H7 (cell line): ENCODE measurements at regions not wholly inside any gene's neighbourhood (a gene's known extent, or its start where the extent isn't known, plus 50 kb on each side); places are given as distances from the start of the nearest gene placed in this dataset.

Experiments
- DNase-seq: peaks from one replicate; pipeline ENCODE4 v3.0.0; 2012
- H3K27me3 ChIP-seq: 2 replicates; pipeline ENCODE4 v1.6.0; 2011; ENCODE audit warnings: mild to moderate bottlenecking, low read length; ENCODE audit not compliant: control insufficient read depth, insufficient read depth
- H3K36me3 ChIP-seq: replicated peaks from 2 replicates; pipeline ENCODE4 v1.5.1; 2011; ENCODE audit warnings: low read length; ENCODE audit not compliant: control insufficient read depth, insufficient read depth
- H3K4me3 ChIP-seq: 2 replicates; pipeline ENCODE4 v1.5.1; 2011; ENCODE audit warnings: low read depth, mild to moderate bottlenecking, control low read depth, low read length, moderate library complexity; ENCODE audit not compliant: insufficient read depth

DNA sequence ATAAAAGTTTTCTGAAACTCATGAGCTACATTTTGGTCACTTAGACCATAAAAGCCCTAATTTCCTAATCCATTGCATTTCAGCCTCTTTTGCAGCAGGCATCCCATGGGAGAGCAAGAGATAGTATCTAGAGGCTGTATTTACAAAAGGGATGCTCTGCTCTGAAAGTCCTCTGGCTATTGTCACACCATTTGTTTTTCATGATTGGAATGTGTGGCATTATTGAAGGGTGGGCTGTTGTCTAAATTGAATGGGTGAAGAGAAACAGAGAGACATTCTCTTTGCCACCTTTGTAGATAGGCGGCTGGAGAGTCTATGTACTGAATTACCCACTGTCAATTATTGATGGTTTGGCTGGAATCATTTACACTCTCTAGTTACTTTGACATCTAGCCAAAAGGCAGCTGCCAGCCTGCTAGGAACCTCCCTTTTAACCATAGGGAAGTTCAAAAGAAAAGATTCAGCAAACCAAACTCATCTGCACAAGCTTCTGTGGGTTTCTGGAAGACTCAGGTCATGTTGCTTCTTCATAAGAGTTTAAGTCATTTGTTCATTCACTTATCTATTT, 89.8 kb upstream of the RARB start:
- Histone ChIP-seq H3K27me3 (no peaks in the 10 kb centered on the region), H3K4me3 (no peak overlapping the region), H3K36me3 (no peaks in the 10 kb centered on the region)
- DNase-seq, result no peak

DNA sequence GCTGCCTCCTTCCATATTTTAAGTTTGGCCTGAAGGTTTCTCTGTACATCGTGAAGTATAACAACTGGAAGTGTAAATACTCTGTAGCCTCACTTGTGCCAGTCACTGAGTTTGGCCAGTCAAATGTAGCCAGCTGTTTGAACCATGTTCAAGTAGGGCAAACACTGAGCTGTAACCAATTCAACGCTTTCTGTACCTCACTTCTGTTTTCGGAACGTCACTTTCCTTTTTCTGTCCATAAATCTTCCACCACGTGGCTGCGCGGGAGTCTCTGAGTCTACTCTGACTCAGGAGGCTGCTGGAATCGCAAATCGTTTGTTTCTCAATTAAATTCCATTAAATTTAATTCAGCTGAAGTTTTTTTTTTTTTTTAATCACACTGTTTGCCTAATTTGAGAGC, 88.8 kb upstream of the RARB start:
- Histone ChIP-seq H3K36me3 (no peaks in the 10 kb centered on the region), H3K4me3 (no peak overlapping the region), H3K27me3 (no peaks in the 10 kb centered on the region)
- no peak for DNase-seq

DNA sequence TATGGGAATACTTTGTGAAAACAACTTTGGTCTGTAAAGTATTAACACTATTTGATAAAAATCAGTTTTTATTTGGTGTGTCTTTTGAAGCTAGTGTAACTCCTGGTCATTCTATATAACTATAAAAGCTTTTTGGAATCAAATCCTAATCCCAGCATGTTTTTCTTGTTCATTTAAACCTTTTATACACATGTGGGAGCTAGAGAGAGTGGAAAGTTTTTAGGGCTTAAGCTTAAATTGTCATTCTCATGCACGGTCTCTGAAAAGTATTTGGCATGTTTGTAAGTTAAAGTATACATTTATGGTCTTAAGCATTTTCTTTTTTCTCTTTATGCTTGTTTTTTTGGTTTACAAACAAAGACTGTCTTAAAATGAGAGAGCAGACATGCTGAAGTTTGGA, 83.4 kb upstream of the RARB start:
- no peaks in the 10 kb centered on the region for H3K27me3 ChIP-seq
- H3K36me3 ChIP-seq, result no peaks in the 10 kb centered on the region
- DNase-seq, result no peak
- no peak overlapping the region for H3K4me3 ChIP-seq

DNA sequence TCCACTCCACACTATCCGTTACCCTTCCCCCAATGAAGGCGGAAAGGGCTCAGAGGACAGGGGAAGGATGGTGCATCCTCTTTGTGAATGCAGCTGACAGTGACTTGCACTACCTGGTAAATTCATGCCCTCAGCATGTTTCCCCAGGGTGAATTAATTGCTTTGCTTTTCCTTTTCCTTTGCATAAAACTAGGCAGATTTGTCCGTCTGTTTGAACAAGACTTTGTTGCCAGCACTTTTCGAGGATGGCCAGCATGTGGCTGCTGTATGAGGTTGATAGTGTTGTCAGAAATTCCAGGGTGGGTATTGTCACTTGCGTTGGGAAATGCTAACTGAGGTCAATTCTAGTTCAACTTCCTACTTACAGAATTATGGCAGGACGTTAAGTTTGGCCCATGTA, 79.0 kb upstream of the RARB start:
- Histone ChIP-seq H3K4me3 (no peak overlapping the region), H3K36me3 (no peaks in the 10 kb centered on the region), H3K27me3 (no peaks in the 10 kb centered on the region)
- DNase-seq, result no peak

DNA sequence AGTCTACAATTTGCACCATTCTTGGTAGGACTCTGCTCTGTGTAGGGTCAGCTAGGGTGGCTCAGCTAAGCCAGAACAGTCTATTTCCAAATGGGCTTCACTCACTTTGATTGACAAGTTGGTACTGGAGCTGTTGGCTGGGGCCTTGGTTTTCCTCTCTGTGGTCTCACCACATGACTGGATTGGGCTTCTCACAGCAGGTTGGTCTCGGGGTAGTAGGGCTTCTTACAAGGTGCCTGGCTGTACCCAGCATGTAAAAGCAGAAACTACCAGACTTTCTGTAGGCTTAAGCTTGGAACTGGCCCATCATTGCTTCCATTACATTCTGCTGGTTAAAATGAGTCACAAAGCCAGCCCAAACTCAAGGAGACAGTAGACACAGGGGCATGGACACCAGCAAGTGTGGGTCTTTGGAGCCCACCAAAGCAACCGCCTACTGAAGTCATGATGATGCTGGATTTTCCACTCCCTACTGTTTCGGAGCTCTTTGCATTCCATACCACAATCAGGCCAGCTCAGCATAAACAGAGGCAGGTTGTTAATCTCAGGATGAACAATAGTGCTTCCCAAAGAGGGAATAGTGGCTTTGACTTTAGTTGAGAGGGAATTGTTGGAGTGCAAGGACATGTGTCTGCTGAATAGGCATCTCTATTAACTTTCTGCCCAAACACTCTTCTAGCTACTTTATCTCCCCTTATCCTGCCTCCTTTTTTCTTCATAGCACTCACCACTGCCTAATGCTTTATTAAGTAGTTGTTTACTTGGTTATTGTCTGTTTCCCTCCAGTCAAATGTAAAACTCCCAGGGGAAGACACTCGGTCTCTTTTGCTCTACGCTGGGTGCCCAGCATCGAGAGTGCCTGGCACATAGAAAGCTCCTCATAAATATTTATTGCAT, 78.0 kb upstream of the RARB start:
- Histone ChIP-seq H3K4me3 (no peak overlapping the region), H3K27me3 (no peaks in the 10 kb centered on the region), H3K36me3 (no peaks in the 10 kb centered on the region)
- DNase-seq, result no peak

DNA sequence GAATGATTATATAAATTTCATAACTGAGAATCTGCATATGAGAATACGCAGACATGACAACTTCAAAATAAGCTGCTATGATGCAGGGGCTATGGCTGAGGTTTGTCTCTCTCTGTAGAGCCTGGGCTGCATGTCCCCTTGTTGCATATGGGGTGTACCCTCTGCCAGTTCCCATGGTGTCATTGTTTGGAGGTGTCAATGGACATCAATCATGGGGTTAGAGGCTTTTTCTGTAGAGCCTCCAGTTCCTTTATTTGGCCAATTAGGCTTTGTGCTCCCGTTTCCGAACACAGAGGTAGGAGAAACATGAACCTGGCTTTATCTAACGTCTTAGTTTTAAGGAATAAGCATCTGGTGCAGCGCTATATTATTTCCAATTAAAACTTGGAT, 77.3 kb upstream of the RARB start:
- no peaks in the 10 kb centered on the region for H3K36me3 ChIP-seq
- DNase-seq, result no peak
- H3K27me3 ChIP-seq, result no peaks in the 10 kb centered on the region
- no peak overlapping the region for H3K4me3 ChIP-seq

DNA sequence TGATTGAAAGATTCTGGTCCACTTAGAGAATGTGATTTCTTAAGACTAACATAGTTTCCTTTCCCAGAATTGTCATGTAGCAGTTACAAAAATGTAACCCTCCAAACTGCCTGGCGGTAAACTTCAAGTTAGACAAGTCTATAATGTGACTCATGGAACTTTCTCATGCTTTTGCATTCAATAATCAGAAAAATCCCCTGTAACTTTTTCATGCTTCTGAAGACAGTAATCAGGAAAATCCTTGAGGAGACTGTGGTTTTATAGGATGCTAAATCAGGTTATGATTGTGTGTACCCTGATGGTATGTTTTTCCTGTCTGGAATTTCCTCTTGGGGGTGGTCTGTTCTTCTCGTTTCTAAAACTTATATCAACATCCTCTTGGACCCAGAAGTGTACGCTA, 74.0 kb upstream of the RARB start:
- no peak for DNase-seq
- Histone ChIP-seq H3K36me3 (no peaks in the 10 kb centered on the region), H3K4me3 (no peak overlapping the region), H3K27me3 (no peaks in the 10 kb centered on the region)

DNA sequence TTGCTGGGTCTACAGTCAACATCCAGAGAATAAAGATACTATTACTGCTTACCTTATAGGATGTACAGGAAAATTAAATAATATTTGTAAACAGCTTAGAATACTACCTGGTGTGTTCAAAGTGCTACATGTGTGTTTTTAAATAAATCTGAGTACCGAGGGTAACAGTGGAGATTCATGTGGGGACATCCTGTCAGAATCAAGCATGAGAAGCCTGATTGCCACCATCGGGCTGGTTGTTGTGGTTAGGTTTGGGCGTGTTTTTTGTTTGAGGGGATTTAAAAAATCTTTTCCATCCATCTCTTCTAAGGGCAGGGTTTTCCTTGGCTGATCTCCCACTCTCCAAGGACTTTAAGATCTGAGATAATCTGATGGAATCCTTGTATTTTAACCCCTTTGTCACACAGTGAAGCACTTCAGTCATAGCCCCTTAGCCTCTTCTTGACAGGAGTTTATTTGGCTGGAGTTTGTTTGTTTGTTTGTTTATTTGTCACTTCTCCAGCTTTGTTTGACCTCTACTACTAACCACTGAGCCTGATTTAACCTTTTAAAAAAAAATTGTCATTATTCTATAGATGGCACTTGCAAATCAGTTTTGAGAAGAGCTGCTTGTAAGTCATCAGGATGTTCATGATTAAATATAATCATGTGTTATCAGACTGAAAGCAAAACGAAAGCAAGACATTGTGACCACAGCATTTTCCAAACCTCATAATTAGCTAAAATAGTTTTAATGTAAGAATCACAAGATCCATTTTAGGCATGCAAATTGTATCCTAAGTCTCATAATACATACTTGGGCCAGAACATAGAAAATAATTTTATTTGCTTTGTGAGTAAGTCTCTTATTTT, 72.8 kb upstream of the RARB start:
- Histone ChIP-seq H3K36me3 (no peaks in the 10 kb centered on the region), H3K4me3 (no peak overlapping the region), H3K27me3 (no peaks in the 10 kb centered on the region)
- DNase-seq, result no peak

DNA sequence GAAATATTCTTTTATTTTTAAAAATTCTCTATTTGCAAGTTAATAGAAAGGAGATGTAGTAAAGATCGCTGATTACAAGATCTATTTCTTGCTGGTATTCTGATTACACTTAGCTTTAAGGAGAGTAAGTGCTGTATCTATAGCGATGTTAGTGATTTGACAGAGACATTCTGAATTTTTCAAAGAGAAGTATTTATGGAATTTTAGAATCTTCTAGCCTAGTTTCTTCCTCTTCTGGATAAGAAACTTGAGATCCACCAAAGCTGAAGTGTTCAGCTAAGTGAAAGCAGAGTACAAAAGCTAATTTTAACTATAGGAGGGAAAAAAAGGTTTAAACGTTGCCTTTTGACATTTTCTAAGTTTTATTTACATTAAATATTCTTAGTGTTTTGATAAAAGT, 72.1 kb upstream of the RARB start:
- Histone ChIP-seq H3K27me3 (no peaks in the 10 kb centered on the region), H3K36me3 (no peaks in the 10 kb centered on the region), H3K4me3 (no peak overlapping the region)
- DNase-seq, result no peak

DNA sequence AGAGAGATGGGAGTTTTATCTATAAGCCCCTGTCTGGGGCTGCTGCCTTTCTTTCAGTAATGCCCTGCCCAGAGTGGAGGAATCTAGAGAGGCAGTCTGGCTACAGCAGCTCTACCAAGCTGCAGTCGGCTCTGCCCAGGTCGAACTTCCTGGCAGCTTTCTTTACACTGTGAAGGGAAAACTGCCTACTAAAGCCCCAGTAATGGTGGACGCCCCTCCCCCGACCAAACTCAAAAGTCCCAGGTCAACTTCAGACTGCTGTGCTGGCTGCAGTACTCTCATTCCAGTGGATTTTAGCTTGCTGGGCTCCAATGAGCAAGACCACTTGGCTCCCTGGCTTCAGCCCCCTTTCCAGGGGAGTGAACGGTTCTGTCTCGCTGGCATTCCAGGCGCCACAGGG, 65.9 kb upstream of the RARB start:
- H3K27me3 ChIP-seq, result no peaks in the 10 kb centered on the region
- no peak overlapping the region for H3K4me3 ChIP-seq
- no peak for DNase-seq
- H3K36me3 ChIP-seq, result no peaks in the 10 kb centered on the region

DNA sequence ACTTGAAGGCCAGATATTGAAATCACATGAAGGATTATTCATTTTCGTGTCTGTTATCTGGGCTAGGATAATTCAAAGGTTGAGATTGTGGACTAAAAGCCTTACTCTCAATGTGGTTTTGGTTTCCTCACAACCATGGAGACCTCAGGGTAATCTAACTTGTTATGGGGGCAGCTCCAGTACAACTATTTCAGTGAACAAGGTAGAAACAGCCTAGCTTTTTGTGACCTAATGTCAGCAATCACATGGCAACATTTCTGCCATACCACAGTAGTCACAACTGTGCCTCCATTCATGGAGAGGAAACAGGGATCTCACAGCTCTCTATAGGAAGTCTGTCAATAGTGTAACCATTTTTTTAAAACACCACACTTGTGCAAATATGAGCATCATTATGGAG, 62.4 kb upstream of the RARB start:
- no peak for DNase-seq
- H3K36me3 ChIP-seq, result no peaks in the 10 kb centered on the region
- no peaks in the 10 kb centered on the region for H3K27me3 ChIP-seq
- no peak overlapping the region for H3K4me3 ChIP-seq

DNA sequence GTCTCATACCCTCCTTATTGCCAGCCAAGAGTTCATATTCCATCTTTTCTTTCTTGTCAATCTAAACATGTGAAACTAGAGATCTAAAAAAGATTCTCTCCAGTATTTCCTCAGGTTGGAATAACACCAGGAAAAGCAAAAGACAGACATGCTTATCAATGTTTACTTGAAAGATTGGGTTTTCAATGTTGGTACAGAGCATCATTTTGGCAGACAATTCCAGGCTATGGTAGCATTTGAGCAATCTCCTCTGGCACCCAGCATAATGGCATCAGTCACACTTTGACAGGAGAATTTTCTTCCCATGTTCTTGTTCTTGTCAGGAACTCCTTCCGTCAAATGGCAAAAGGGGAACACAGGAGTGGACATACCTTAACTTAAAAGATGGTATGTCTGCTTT, 61.0 kb upstream of the RARB start:
- DNase-seq, result no peak
- Histone ChIP-seq H3K4me3 (no peak overlapping the region), H3K27me3 (no peaks in the 10 kb centered on the region), H3K36me3 (no peaks in the 10 kb centered on the region)

DNA sequence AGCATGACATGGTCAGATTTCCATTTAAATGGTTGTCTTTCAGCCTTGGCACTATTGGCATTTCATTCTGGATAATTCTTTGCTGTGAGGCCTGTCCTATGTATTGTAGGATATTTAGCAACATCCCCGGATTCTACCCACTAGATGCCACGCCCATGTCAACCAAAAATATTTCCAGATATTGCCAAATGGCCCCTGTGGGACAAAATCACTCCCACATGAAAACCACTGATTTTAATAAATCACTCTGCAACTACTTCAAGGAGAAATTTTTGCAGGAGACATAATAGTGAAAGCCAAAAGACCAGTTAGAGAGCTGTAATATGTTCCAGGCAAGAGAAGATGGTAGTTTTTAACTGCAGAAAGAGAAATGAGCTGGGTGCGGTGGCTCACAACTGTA, 55.9 kb upstream of the RARB start:
- no peak for DNase-seq
- no peak overlapping the region for H3K4me3 ChIP-seq
- no peaks in the 10 kb centered on the region for H3K27me3 ChIP-seq
- no peaks in the 10 kb centered on the region for H3K36me3 ChIP-seq

DNA sequence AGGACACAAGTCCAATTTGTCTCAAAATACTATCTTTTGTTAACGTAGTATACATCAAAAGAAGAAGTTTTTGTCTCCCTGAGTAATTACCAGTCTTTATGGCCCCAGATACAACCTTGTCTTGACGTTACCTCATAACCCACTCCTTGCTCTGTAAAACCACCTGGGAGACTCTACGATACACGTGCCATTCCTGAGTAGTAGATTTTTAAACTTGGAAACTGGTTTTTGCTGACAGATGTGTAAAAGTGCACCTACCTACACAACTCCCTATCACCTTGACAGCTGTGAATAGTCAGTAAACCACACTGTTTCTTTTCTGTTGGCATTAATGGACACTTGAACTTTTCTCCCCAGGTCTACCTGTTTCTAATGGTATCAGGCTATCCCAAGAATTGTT, 51.7 kb upstream of the RARB start:
- Histone ChIP-seq H3K36me3 (no peaks in the 10 kb centered on the region), H3K4me3 (no peak overlapping the region), H3K27me3 (no peaks in the 10 kb centered on the region)
- DNase-seq, result no peak

DNA sequence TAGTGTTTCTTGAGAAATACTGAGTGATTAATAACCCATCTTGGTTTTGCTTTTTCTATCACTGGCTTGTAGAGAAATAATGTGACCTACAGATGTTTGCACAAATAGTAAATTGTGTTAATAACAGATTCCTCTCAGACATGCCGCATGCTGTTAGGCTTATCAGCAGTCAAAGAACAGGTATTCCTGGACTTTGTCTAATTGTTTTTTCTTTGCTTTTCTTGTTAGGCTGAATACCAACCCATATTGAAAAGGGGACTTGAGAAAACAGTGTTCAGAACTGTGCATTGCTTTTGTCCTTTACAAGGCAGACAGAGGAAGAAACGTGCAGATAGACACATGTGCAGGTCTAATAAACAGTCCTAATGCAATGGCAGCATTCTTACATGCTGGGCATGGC, 51.0 kb upstream of the RARB start:
- H3K27me3 ChIP-seq, result no peaks in the 10 kb centered on the region
- no peak for DNase-seq
- H3K4me3 ChIP-seq, result no peak overlapping the region
- H3K36me3 ChIP-seq, result no peaks in the 10 kb centered on the region
